Osteocyte (in vitro differentiated cells): ENCODE measurements at regions not wholly inside any gene's neighbourhood (a gene's known extent, or its start where the extent isn't known, plus 50 kb on each side); places are given as distances from the start of the nearest gene placed in this dataset.

Experiments used
- DNase-seq: peaks from one replicate; pipeline ENCODE4 v3.0.0; 2021; ENCODE audit warnings: mixed read lengths; ENCODE audit not compliant: unreplicated experiment; ENCODE audit errors: extremely low spot score
- H3K27ac Mint-ChIP-seq: one replicate; pipeline ENCODE4 v1.8.0; 2021; ENCODE audit warnings: mild to moderate bottlenecking, mixed read lengths; ENCODE audit not compliant: unreplicated experiment
- H3K27me3 Mint-ChIP-seq: one replicate; pipeline ENCODE4 v1.8.0; 2021; ENCODE audit warnings: mixed read lengths; ENCODE audit not compliant: unreplicated experiment
- H3K36me3 Mint-ChIP-seq: one replicate; pipeline ENCODE4 v1.8.0; 2021; ENCODE audit warnings: mixed read lengths; ENCODE audit not compliant: unreplicated experiment
- H3K4me1 Mint-ChIP-seq: one replicate; pipeline ENCODE4 v1.8.0; 2021; ENCODE audit warnings: mixed read lengths; ENCODE audit not compliant: unreplicated experiment
- H3K4me3 Mint-ChIP-seq: one replicate; pipeline ENCODE4 v1.8.0; 2021; ENCODE audit warnings: mild to moderate bottlenecking, moderate library complexity, mixed read lengths; ENCODE audit not compliant: unreplicated experiment
- H3K9me3 Mint-ChIP-seq: one replicate; pipeline ENCODE4 v1.8.0; 2021; ENCODE audit warnings: mixed read lengths; ENCODE audit not compliant: unreplicated experiment
- CTCF ChIP-seq: fragments of 200-600 bp; sonication (generic); IDR thresholded peaks from 2 replicates; pipeline ENCODE4 v1.5.0; 2021; ENCODE audit warnings: antibody characterized with exemption, mild to moderate bottlenecking, moderate library complexity

DNA sequence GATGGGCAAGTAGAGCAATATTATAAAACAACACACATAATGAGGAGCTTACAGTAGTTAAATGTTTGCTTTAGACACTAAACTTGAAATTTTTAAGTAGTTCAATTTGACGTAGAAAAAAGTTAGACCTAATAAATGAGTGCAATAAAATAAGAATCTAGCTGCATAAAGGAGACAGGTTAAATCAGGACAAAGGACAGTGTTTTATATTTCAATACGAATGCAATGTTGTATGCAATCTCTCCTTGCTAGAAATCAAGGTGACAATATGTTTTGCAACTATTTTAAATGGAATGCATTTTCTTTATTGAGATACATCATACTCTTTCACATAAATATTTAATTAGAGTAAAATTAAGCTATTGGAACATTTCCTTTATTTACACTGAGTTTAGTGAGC lies 267.9 kb downstream of the CASP12 start:
- DNase-seq: no peak
- TF ChIP-seq CTCF: no peak
- H3K27me3 Mint-ChIP-seq: no peaks in the 10 kb centered on the region
- H3K36me3 Mint-ChIP-seq: no peaks in the 10 kb centered on the region
- H3K4me3 Mint-ChIP-seq: no peak overlapping the region
- H3K27ac Mint-ChIP-seq: no peak overlapping the region
- H3K9me3 Mint-ChIP-seq: no peaks in the 10 kb centered on the region
- H3K4me1 Mint-ChIP-seq: peaks cover 8% of the 10 kb centered on the region

DNA sequence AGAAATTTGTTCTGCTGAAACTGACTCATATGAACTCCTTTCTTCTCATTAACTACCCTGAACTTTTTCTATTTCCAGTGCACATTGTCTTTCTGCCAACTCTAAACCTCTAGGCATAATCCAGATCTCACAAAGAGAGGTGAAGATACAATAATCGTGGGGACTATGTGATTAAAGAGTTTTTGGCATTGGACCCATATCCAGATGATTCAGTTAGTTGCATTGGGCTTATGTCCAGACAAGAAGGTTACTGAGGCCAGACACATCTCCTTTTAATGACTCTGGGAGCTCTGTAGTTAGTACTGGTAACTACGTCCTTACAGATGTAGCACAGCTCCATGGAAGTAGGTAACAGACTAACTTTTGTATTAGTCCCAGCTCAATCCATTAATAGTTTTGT lies 273.0 kb downstream of the CASP12 start:
- no peaks in the 10 kb centered on the region for H3K27me3 Mint-ChIP-seq
- H3K36me3 Mint-ChIP-seq: no peaks in the 10 kb centered on the region
- no peak for DNase-seq
- no peaks in the 10 kb centered on the region for H3K9me3 Mint-ChIP-seq
- no peak overlapping the region for H3K27ac Mint-ChIP-seq
- H3K4me1 Mint-ChIP-seq: peaks cover 9% of the 10 kb centered on the region
- TF ChIP-seq CTCF: no peak
- H3K4me3 Mint-ChIP-seq: no peak overlapping the region

GRCh38 chr11:104624021-104624420 lies 274.2 kb downstream of the CASP12 start:
- Mint-ChIP-seq H3K27ac (no peak overlapping the region), H3K9me3 (no peaks in the 10 kb centered on the region)

DNA sequence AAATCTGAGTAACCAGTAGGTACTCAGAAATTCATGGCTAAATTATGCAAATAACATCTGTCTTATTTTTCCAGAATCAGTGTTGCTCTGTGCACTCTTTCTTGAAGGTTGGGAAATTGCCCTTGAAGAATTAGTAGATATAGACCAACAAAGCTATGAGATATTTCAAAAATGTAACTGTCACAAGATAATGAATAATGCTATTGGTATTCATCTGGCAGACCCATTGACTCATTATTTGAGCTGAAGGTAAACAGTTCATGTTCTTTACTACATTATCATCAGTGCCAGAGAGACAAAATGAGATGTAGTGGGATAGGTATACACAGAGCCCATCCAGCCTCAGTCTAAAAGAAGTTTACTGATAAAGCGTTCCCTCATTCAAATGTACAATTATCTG lies 274.7 kb downstream of the CASP12 start:
- Mint-ChIP-seq H3K27me3 (no peaks in the 10 kb centered on the region), H3K9me3 (no peaks in the 10 kb centered on the region), H3K4me3 (no peak overlapping the region), H3K4me1 (peaks cover 9% of the 10 kb centered on the region), H3K36me3 (no peaks in the 10 kb centered on the region), H3K27ac (no peak overlapping the region)
- no peak for DNase-seq
- TF ChIP-seq CTCF: no peak

More at GRCh38 chr11:104624021-104624420, 274.2 kb downstream of the CASP12 start:
- H3K36me3 Mint-ChIP-seq: no peaks in the 10 kb centered on the region
- no peak for TF ChIP-seq CTCF
- no peak for DNase-seq
- no peaks in the 10 kb centered on the region for H3K27me3 Mint-ChIP-seq
- no peak overlapping the region for H3K4me3 Mint-ChIP-seq
- peaks cover 9% of the 10 kb centered on the region for H3K4me1 Mint-ChIP-seq

DNA sequence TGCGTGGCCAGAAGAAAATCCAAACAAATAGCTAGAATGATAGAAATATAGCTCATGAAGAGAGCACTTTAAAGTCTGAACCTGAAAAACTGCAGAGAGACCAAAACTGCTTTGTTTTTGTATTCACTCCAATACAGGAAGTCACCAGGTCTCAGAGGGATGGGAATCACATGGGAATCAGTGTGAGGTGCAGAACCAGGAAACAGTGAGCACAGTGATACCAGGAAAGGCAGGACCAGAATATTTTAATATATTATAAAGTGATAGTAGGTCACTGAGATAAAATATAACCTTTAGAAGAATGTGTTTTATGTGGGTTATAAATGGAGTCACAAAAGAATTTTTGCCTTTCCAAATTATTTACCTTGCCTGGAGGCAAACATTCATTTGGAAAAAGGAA lies 277.3 kb downstream of the CASP12 start:
- H3K4me3 Mint-ChIP-seq: no peak overlapping the region
- no peak for TF ChIP-seq CTCF
- H3K4me1 Mint-ChIP-seq: peaks cover 9% of the 10 kb centered on the region
- no peaks in the 10 kb centered on the region for H3K27me3 Mint-ChIP-seq
- H3K36me3 Mint-ChIP-seq: no peaks in the 10 kb centered on the region
- no peak for DNase-seq
- no peak overlapping the region for H3K27ac Mint-ChIP-seq
- H3K9me3 Mint-ChIP-seq: peaks cover 9% of the 10 kb centered on the region
